ENCODE measurements at regions not wholly inside any gene's neighbourhood (a gene's known extent, or its start where the extent isn't known, plus 50 kb on each side); places are given as distances from the start of the nearest gene placed in this dataset.
A peak's percentile ranks its signal among the peaks of the same experiment; 100 is the strongest.
"Not testable (repeated sequence)": the region's sequence is repeated elsewhere in the genome, so short reads cannot be mapped to it uniquely, and the experiment has no call there.

DNA sequence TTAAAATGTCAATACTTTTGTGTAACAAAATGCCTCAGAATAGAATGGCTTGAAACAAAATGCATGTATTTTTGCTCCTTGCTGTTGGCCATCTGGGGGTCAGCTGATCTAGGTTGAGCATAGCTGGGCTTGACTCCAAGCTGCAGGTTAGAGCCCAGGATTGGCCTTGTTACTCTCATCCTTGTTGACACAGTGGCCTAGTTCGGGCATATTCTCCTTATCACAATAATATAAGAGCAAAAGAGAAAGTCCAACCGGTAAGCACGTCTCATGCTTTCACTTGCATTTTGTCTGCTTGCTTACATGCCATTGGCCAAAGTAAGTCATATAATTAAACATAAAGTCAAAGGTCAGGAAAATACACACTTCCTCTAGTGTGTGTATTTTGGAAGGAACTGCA lies 456.2 kb downstream of the KCNT2 start:
- Histone ChIP-seq H3K36me3 (ENCODE audit: insufficient read depth, low read length) (no peaks in the 10 kb centered on the region), H4K20me1 (ENCODE audit: insufficient read depth, low read length) (no peaks in the 10 kb centered on the region), H3K9me3 (ENCODE audit: low read length) (no peaks in the 10 kb centered on the region), H3K27ac (ENCODE audit: low read depth, low read length, poor library complexity, severe bottlenecking) (no peak overlapping the region), H3K27me3 (ENCODE audit: insufficient read depth, low read length) (no peaks in the 10 kb centered on the region), H3K79me2 (ENCODE audit: insufficient read depth, low read length) (no peaks in the 10 kb centered on the region), H3K4me1 (ENCODE audit: insufficient read depth, low read length, severe bottlenecking) (no peaks in the 10 kb centered on the region), H3K9me2 (ENCODE audit: low read depth, low read length) (no peaks in the 10 kb centered on the region), H3F3A (ENCODE audit: insufficient read depth, low read length) (no peaks in the 10 kb centered on the region), H3K9ac (ENCODE audit: low read length) (no peak overlapping the region), H3K4me3 (ENCODE audit: low read depth, low read length, poor library complexity, severe bottlenecking) (no peak overlapping the region), H2AFZ (ENCODE audit: low read length) (no peak overlapping the region), H3K4me2 (ENCODE audit: low read length) (no peak overlapping the region)
- TF ChIP-seq EZH2 (IDR thresholded peaks at IDR 0.05; ENCODE audit: borderline replicate concordance, low read length): no peak
- TF ChIP-seq, protein P1, sequence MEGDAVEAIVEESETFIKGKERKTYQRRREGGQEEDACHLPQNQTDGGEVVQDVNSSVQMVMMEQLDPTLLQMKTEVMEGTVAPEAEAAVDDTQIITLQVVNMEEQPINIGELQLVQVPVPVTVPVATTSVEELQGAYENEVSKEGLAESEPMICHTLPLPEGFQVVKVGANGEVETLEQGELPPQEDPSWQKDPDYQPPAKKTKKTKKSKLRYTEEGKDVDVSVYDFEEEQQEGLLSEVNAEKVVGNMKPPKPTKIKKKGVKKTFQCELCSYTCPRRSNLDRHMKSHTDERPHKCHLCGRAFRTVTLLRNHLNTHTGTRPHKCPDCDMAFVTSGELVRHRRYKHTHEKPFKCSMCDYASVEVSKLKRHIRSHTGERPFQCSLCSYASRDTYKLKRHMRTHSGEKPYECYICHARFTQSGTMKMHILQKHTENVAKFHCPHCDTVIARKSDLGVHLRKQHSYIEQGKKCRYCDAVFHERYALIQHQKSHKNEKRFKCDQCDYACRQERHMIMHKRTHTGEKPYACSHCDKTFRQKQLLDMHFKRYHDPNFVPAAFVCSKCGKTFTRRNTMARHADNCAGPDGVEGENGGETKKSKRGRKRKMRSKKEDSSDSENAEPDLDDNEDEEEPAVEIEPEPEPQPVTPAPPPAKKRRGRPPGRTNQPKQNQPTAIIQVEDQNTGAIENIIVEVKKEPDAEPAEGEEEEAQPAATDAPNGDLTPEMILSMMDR (IDR thresholded peaks at IDR 0.05; ENCODE audit: low read length): no peak

DNA sequence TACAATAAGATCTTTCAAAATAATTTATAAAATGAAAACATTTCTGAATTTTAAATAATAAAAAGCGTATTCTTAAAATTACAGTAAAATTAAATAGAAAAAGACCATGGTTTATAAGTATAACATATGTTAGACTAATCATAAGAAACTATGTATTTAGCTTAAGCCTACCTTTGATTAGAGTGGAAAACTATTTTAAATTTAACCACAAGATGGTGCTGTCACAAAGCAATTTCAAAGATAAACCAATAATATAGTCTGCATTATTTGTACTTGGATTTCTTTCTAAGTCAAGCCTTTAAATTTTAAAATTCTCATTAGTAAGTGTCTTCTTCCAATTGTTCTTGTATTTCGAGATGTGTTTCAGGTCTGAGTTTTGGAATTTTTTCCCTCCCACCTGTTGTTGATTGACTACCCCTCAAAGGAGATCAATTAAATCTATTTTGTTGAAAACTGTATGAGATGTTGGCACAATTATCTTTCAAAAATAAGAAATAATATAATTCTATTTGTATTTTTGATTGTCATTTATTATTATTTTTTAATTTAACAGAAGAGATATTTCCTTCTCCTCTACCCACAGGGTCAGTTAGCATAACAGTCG lies 459.8 kb downstream of the KCNT2 start:
- Histone ChIP-seq H3K4me2 (ENCODE audit: low read length) (no peak overlapping the region), H3K9me3 (ENCODE audit: low read length) (no peaks in the 10 kb centered on the region), H3K4me1 (ENCODE audit: insufficient read depth, low read length, severe bottlenecking) (no peaks in the 10 kb centered on the region), H3K27ac (ENCODE audit: low read depth, low read length, poor library complexity, severe bottlenecking) (no peak overlapping the region), H3K79me2 (ENCODE audit: insufficient read depth, low read length) (no peaks in the 10 kb centered on the region), H3K27me3 (ENCODE audit: insufficient read depth, low read length) (no peaks in the 10 kb centered on the region), H3K9me2 (ENCODE audit: low read depth, low read length) (no peaks in the 10 kb centered on the region), H3K4me3 (ENCODE audit: low read depth, low read length, poor library complexity, severe bottlenecking) (no peak overlapping the region), H3K9ac (ENCODE audit: low read length) (no peak overlapping the region), H3F3A (ENCODE audit: insufficient read depth, low read length) (no peaks in the 10 kb centered on the region), H2AFZ (ENCODE audit: low read length) (no peak overlapping the region), H4K20me1 (ENCODE audit: insufficient read depth, low read length) (no peaks in the 10 kb centered on the region), H3K36me3 (ENCODE audit: insufficient read depth, low read length) (no peaks in the 10 kb centered on the region)
- no peak for TF ChIP-seq EZH2 (IDR thresholded peaks at IDR 0.05; ENCODE audit: borderline replicate concordance, low read length)
- TF ChIP-seq, protein P1 (IDR thresholded peaks at IDR 0.05; ENCODE audit: low read length): peak; percentile 60; the same call in 1 of the 2 replicates

DNA sequence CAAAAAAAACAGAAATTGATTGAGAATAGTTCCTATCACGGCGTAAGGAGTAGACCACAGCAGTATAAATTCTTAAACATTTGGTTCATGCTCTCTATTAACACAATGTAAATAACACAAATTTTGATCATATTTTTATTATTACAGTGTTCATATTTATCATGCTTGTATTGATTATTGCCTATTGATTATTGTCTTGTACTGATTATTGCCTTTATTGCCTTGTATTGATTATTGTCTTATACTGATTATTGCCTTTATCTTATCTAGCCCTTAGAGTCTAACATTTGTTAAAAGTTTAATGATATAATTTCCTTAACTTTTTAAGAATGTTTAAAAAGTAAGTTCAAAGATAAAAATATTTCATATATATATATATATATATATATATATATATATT lies 460.7 kb downstream of the KCNT2 start:
- no peak overlapping the region for H2AFZ ChIP-seq (ENCODE audit: low read length)
- no peak overlapping the region for H3K4me3 ChIP-seq (ENCODE audit: low read depth, low read length, poor library complexity, severe bottlenecking)
- no peak overlapping the region for H3K9ac ChIP-seq (ENCODE audit: low read length)

DNA sequence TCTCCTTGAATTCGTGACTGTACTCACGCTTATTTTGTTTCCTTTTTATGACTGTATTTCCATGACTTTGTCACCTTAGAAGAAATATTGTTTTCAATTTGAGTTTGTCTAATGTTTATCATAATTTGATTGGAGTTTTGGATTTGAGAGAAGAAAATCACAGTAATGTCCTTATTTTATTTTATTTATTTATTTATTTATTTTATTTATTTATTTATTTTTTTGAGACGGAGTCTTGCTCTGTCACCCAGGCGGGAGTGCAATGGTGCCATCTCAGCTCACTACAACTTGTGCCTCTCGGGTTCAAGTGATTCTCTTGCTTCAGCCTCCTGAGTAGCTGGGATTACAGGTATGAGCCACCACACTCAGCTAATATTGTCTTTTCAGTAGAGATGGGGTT lies 463.1 kb downstream of the KCNT2 start:
- not testable (repeated sequence) for H3K4me1 ChIP-seq (ENCODE audit: insufficient read depth, low read length, severe bottlenecking); H2AFZ ChIP-seq (ENCODE audit: low read length); H3K4me3 ChIP-seq (ENCODE audit: low read depth, low read length, poor library complexity, severe bottlenecking); H3K36me3 ChIP-seq (ENCODE audit: insufficient read depth, low read length); H3K9ac ChIP-seq (ENCODE audit: low read length); H3K79me2 ChIP-seq (ENCODE audit: insufficient read depth, low read length); H3F3A ChIP-seq (ENCODE audit: insufficient read depth, low read length); H3K9me2 ChIP-seq (ENCODE audit: low read depth, low read length); H3K4me2 ChIP-seq (ENCODE audit: low read length); H4K20me1 ChIP-seq (ENCODE audit: insufficient read depth, low read length); H3K9me3 ChIP-seq (ENCODE audit: low read length); H3K27me3 ChIP-seq (ENCODE audit: insufficient read depth, low read length); H3K27ac ChIP-seq (ENCODE audit: low read depth, low read length, poor library complexity, severe bottlenecking)

More for the DNA sequence above, 460.7 kb downstream of the KCNT2 start:
- Histone ChIP-seq H3K4me1 (ENCODE audit: insufficient read depth, low read length, severe bottlenecking) (no peaks in the 10 kb centered on the region), H4K20me1 (ENCODE audit: insufficient read depth, low read length) (no peaks in the 10 kb centered on the region), H3K27me3 (ENCODE audit: insufficient read depth, low read length) (no peaks in the 10 kb centered on the region), H3K36me3 (ENCODE audit: insufficient read depth, low read length) (no peaks in the 10 kb centered on the region), H3K9me2 (ENCODE audit: low read depth, low read length) (no peaks in the 10 kb centered on the region), H3K4me2 (ENCODE audit: low read length) (no peak overlapping the region), H3F3A (ENCODE audit: insufficient read depth, low read length) (no peaks in the 10 kb centered on the region), H3K9me3 (ENCODE audit: low read length) (no peaks in the 10 kb centered on the region), H3K27ac (ENCODE audit: low read depth, low read length, poor library complexity, severe bottlenecking) (no peak overlapping the region), H3K79me2 (ENCODE audit: insufficient read depth, low read length) (no peaks in the 10 kb centered on the region)
- TF ChIP-seq EZH2 (IDR thresholded peaks at IDR 0.05; ENCODE audit: borderline replicate concordance, low read length): no peak
- TF ChIP-seq, protein P1 (IDR thresholded peaks at IDR 0.05; ENCODE audit: low read length): no peak
